K562 (cell line): ENCODE measurements at regions not wholly inside any gene's neighbourhood (a gene's known extent, or its start where the extent isn't known, plus 50 kb on each side); places are given as distances from the start of the nearest gene placed in this dataset.
"Not testable (repeated sequence)": the region's sequence is repeated elsewhere in the genome, so short reads cannot be mapped to it uniquely, and the experiment has no call there.

Experiments used
- ATAC-seq: fragments of 200-7000 bp; cut with Tn5 transposase; 3 replicates; pipeline ENCODE4 v1.9.1; 2020; ENCODE audit warnings: moderate library complexity
- BruUV-seq: library from RNA; stranded (reverse); fragments of 400-500 nt; replicated peaks from 2 replicates; lab custom pipeline; 2021; lab: Mats Ljungman, UMichigan
- CTCF ChIA-PET: fragments of 300-600 bp; formaldehyde crosslinking; extraction: SDS; loops from one replicate; lab custom pipeline; 2021; ENCODE audit warnings: low intra/inter-chr PET ratio; lab: Yijun Ruan, JAX
- POLR2A ChIA-PET: fragments of 300-600, 350-650 bp; sonication (Branson Sonifier 250); formaldehyde crosslinking; extraction: SDS; loops from one replicate; lab custom pipeline; 2021; ENCODE audit warnings: antibody characterized with exemption, inconsistent platforms; lab: Yijun Ruan, JAX
- DNase-seq, 4 experiments: peaks; one replicate each; pipeline versions ENCODE4 v3.0.0 to v3.0.0-alpha.2; 2011 to 2018; ENCODE audit warnings: low spot score in 3 of 4, mixed read lengths in 3 of 4; ENCODE audit errors: extremely low read depth in 1 of 4
- FAIRE-seq: peaks from 2 replicates; lab custom pipeline; 2011; peaks lifted over from hg19 to GRCh38; lab: Jason Lieb, UNC
- H2AFZ ChIP-seq: 2 replicates; pipeline ENCODE4 v1.6.0; 2011; ENCODE audit warnings: low read depth, low read length, control low read depth, inconsistent platforms
- H3K27ac ChIP-seq: fragments of 200-600 bp; 3 replicates; pipeline ENCODE4 v1.8.0; 2011; ENCODE audit warnings: low read depth, mild to moderate bottlenecking, control low read depth, inconsistent platforms, low read length, moderate library complexity, mixed read lengths; ENCODE audit errors: extremely low read depth
- H3K27me3 ChIP-seq, 2 experiments: fragments of 300-600 bp in 1 of 2; 2 replicates in 1 of 2; 3 replicates in 1 of 2; pipeline versions ENCODE4 v1.6.0 to v1.8.0; 2011; ENCODE audit warnings: inconsistent platforms in 2 of 2, low read length in 2 of 2, mild to moderate bottlenecking in 1 of 2, mixed read lengths in 1 of 2, moderate library complexity in 1 of 2; ENCODE audit not compliant: control insufficient read depth in 2 of 2, insufficient read depth in 2 of 2
- H3K36me3 ChIP-seq: fragments of 300-600 bp; 3 replicates; pipeline ENCODE4 v1.8.0; 2011; ENCODE audit warnings: mild to moderate bottlenecking, low read length, inconsistent platforms; ENCODE audit not compliant: control insufficient read depth, insufficient read depth
- H3K4me1 ChIP-seq, 2 experiments: fragments of 200-600 bp in 1 of 2; replicated peaks in 1 of 2; 2 replicates in 1 of 2; 3 replicates in 1 of 2; pipeline versions ENCODE4 v1.5.1 to v1.8.0; 2011; ENCODE audit warnings: inconsistent platforms in 2 of 2, low read length in 2 of 2, mild to moderate bottlenecking in 1 of 2, mixed read lengths in 1 of 2, moderate library complexity in 1 of 2; ENCODE audit not compliant: control insufficient read depth in 2 of 2, insufficient read depth in 2 of 2
- H3K4me2 ChIP-seq: 2 replicates; pipeline ENCODE4 v1.6.1; 2011; ENCODE audit warnings: low read length, control low read depth, inconsistent platforms, mixed read lengths; ENCODE audit not compliant: insufficient read depth
- H3K4me3 ChIP-seq: fragments of 200-600 bp; sonication (generic), shearing (Covaris generic); 2 replicates; pipeline ENCODE4 v1.5.1; 2016; ENCODE audit warnings: control low read depth, inconsistent platforms
- H3K79me2 ChIP-seq: fragments of 200-600 bp; 3 replicates; pipeline ENCODE4 v1.8.0; 2011; ENCODE audit warnings: low read length, inconsistent platforms; ENCODE audit not compliant: control insufficient read depth, insufficient read depth
- H3K9ac ChIP-seq, 2 experiments: 2 replicates each; pipeline versions ENCODE4 v1.6.0 to v1.6.1; 2011; ENCODE audit warnings: low read depth in 2 of 2, low read length in 2 of 2, control low read depth in 1 of 2, inconsistent platforms in 1 of 2, mild to moderate bottlenecking in 1 of 2, mixed read lengths in 1 of 2; ENCODE audit not compliant: insufficient read depth in 1 of 2
- H3K9me1 ChIP-seq: one replicate; pipeline ENCODE4 v1.6.0; 2011; ENCODE audit warnings: inconsistent platforms, mild to moderate bottlenecking, low read length, moderate library complexity; ENCODE audit not compliant: control insufficient read depth, insufficient read depth
- H3K9me3 ChIP-seq: replicated peaks from 2 replicates; pipeline ENCODE4 v1.5.1; 2011; ENCODE audit warnings: low read depth, low read length, inconsistent platforms; ENCODE audit not compliant: control insufficient read depth, insufficient read depth
- H4K20me1 ChIP-seq: replicated peaks from 2 replicates; pipeline ENCODE4 v1.6.1; 2011; ENCODE audit warnings: low read length, inconsistent platforms, mixed read lengths; ENCODE audit not compliant: control insufficient read depth, insufficient read depth
- ARID1B ChIP-seq: fragments of 450-650 bp; IDR thresholded peaks from 2 replicates; pipeline ENCODE4 v1.6.1; 2016; ENCODE audit warnings: antibody characterized with exemption, mild to moderate bottlenecking, inconsistent platforms
- CXXC5 ChIP-seq: fragments of 250-450 bp; sonication (Bioruptor Pico); IDR thresholded peaks from 2 replicates; pipeline ENCODE4 v1.8.0; 2022; ENCODE audit warnings: inconsistent platforms, mild to moderate bottlenecking, moderate library complexity
- DMBX1 ChIP-seq: fragments of 250-450 bp; sonication (Bioruptor Pico); IDR thresholded peaks from 2 replicates; pipeline ENCODE4 v1.8.0; 2022; ENCODE audit warnings: inconsistent platforms, mild to moderate bottlenecking, moderate library complexity, borderline replicate concordance
- DPF2 ChIP-seq: fragments of 450-650 bp; IDR thresholded peaks from 2 replicates; pipeline ENCODE4 v1.6.1; 2016
- KLF6 ChIP-seq: fragments of 250-450 bp; sonication (Bioruptor Pico); IDR thresholded peaks from 2 replicates; pipeline ENCODE4 v1.4.0; 2020; ENCODE audit warnings: mild to moderate bottlenecking, moderate library complexity, borderline replicate concordance
- SMARCA4 ChIP-seq: fragments of 450-650 bp; IDR thresholded peaks from 2 replicates; pipeline ENCODE4 v1.6.1; 2016
- SMARCE1 ChIP-seq: fragments of 450-650 bp; IDR thresholded peaks from 2 replicates; pipeline ENCODE4 v1.7.1; 2016; ENCODE audit warnings: mild to moderate bottlenecking
- TEAD1 ChIP-seq, 2 experiments: fragments of 450-650 bp in 1 of 2; sonication (generic) in 1 of 2; formaldehyde crosslinking; IDR thresholded peaks; 2 replicates each; pipeline versions ENCODE4 v1.4.0 to v1.8.0; 2020 to 2022; ENCODE audit warnings: mild to moderate bottlenecking in 2 of 2, missing genetic modification reagents in 1 of 2
- ZNF311 ChIP-seq: fragments of 250-450 bp; sonication (Bioruptor Pico); IDR thresholded peaks from 2 replicates; pipeline ENCODE4 v1.4.0; 2020; ENCODE audit warnings: mild to moderate bottlenecking, moderate library complexity
- ZNF583 ChIP-seq: fragments of 250-450 bp; sonication (Bioruptor Pico); IDR thresholded peaks from 2 replicates; pipeline ENCODE4 v1.4.0; 2020
- ZNF592 ChIP-seq: fragments of 450-650 bp; IDR thresholded peaks from 2 replicates; pipeline ENCODE4 v1.6.1; 2017; ENCODE audit warnings: antibody characterized with exemption, mild to moderate bottlenecking
- WGBS: fragments of 100-300 bp; shearing (Covaris generic); methylation state at CpG from one replicate; pipeline ENCODE4 v1.1.6; 2016; ENCODE audit warnings: low coverage, mixed read lengths; ENCODE audit not compliant: insufficient coverage; ENCODE audit errors: missing lambda C conversion rate; 5-methylcytosine and 5-hydroxymethylcytosine counted together
- in situ Hi-C: fragments of 300-500 bp; cut with MboI; formaldehyde crosslinking; loops from 4 replicates; pipeline ENCODE4 v1.15.0; 2018; ENCODE audit warnings: inconsistent platforms, mixed read lengths
- intact Hi-C: fragments of 100-400 bp; cut with micrococcal nuclease; formaldehyde crosslinking; loops from 2 replicates; pipeline ENCODE4 v1.14.2; 2022

- intact Hi-C loops, ATAC-seq, H3K9ac ChIP-seq, H3K4me3 ChIP-seq, CTCF ChIA-PET, H3K9me1 ChIP-seq, BruUV-seq, FAIRE-seq, H3K4me1 ChIP-seq, H3K4me2 ChIP-seq, H3K36me3 ChIP-seq, H2AFZ ChIP-seq, H3K27me3 ChIP-seq, H3K79me2 ChIP-seq, H4K20me1 ChIP-seq, DNase-seq, in situ Hi-C loops, H3K27ac ChIP-seq, H3K9me3 ChIP-seq: not testable (repeated sequence)
- WGBS: under 1% methylated on average over 9 of the region's 9 CpGs
- TF ChIP-seq TEAD1 (CRISPR knock-in tag; IDR thresholded peaks at IDR 0.05) (0 out of 4 replicates have a peak, but pooled peaks of 1 of the 2 experiments have one; percentile 31), SMARCA4 (0 out of 2 replicates have a peak, but pooled peaks have one; percentile 20), ZNF311 (0 out of 2 replicates have a peak, but pooled peaks have one; percentile 60), ARID1B (peak; percentile 49), CXXC5 (0 out of 2 replicates have a peak, but pooled peaks have one; percentile 14), ZNF583 (CRISPR knock-in tag) (peak; percentile 62; the same call in 1 of the 2 replicates), DPF2 (peak; percentile 32; the same call in 1 of the 2 replicates), DMBX1 (CRISPR knock-in tag) (0 out of 2 replicates have a peak, but pooled peaks have one; percentile 49), ZNF592 (peak; percentile 86), SMARCE1 (0 out of 2 replicates have a peak, but pooled peaks have one; percentile 27), KLF6 (0 out of 2 replicates have a peak, but pooled peaks have one; percentile 35)
- POLR2A ChIA-PET: interaction anchor here (0.6 kb wide), 1 partner anchor 153 kb away, joined by 3 read pairs; no protein-coding TSS in a partner anchor
These were observed 121.6 kb downstream of the UNC93B1 start for GRCh38 chr11:67882304-67882703.

- H2AFZ ChIP-seq, DNase-seq, H3K4me1 ChIP-seq, H3K4me2 ChIP-seq, H3K27me3 ChIP-seq, H4K20me1 ChIP-seq, H3K4me3 ChIP-seq, H3K79me2 ChIP-seq, H3K9ac ChIP-seq, intact Hi-C loops, ATAC-seq, POLR2A ChIA-PET, H3K9me3 ChIP-seq, BruUV-seq, H3K9me1 ChIP-seq, H3K27ac ChIP-seq, FAIRE-seq, CTCF ChIA-PET, H3K36me3 ChIP-seq, in situ Hi-C loops: not testable (repeated sequence)
- WGBS: 3% methylated on average over 10 of the region's 10 CpGs
These were observed 122.1 kb downstream of the UNC93B1 start for GRCh38 chr11:67881836-67882235.
